ENCODE measurements at regions not wholly inside any gene's neighbourhood (a gene's known extent, or its start where the extent isn't known, plus 50 kb on each side); places are given as distances from the start of the nearest gene placed in this dataset.

- TF ChIP-seq CTCF (IDR thresholded peaks at IDR 0.05), result no peak
- no peak for TF ChIP-seq EZH2 (IDR thresholded peaks at IDR 0.05; ENCODE audit: borderline replicate concordance, insufficient read depth, low read depth, low read length, poor library complexity, severe bottlenecking)
These were observed 162.3 kb upstream of the KLF14 start for GRCh38 chr7:130896051-130896881.

Data from B cell (primary cell).